HFFc6 (cell line): ENCODE measurements at regions not wholly inside any gene's neighbourhood (a gene's known extent, or its start where the extent isn't known, plus 50 kb on each side); places are given as distances from the start of the nearest gene placed in this dataset.

ENCODE experiments used
- DNase-seq: peaks from one replicate; pipeline ENCODE4 v3.0.0-alpha.2; 2018
- H3K27ac Mint-ChIP-seq: 2 replicates; pipeline ENCODE4 v1.8.0; 2020; ENCODE audit warnings: mild to moderate bottlenecking, mixed read lengths
- H3K27me3 Mint-ChIP-seq: 2 replicates; pipeline ENCODE4 v1.8.0; 2021; ENCODE audit warnings: mild to moderate bottlenecking, moderate library complexity, mixed read lengths; ENCODE audit not compliant: insufficient read depth
- H3K36me3 Mint-ChIP-seq: 2 replicates; pipeline ENCODE4 v1.8.0; 2021; ENCODE audit warnings: low read depth, mixed read lengths
- H3K4me1 Mint-ChIP-seq: 2 replicates; pipeline ENCODE4 v1.8.0; 2020; ENCODE audit warnings: low read depth, mixed read lengths
- H3K4me3 Mint-ChIP-seq: 2 replicates; pipeline ENCODE4 v1.8.0; 2020; ENCODE audit warnings: mild to moderate bottlenecking, moderate library complexity, mixed read lengths
- H3K9me3 Mint-ChIP-seq: 2 replicates; pipeline ENCODE4 v1.8.0; 2020; ENCODE audit warnings: mild to moderate bottlenecking, mixed read lengths
- CTCF ChIP-seq: fragments of 200-600 bp; sonication (generic); IDR thresholded peaks from 2 replicates; pipeline ENCODE4 v1.5.0; 2021; ENCODE audit warnings: antibody characterized with exemption, mild to moderate bottlenecking

- no peak for DNase-seq
- H3K4me1 Mint-ChIP-seq, result no peaks in the 10 kb centered on the region
- H3K4me3 Mint-ChIP-seq, result no peak overlapping the region
- H3K9me3 Mint-ChIP-seq, result peaks cover 59% of the 10 kb centered on the region
- H3K27ac Mint-ChIP-seq, result no peak overlapping the region
- TF ChIP-seq CTCF, result no peak
- no peaks in the 10 kb centered on the region for H3K27me3 Mint-ChIP-seq
- H3K36me3 Mint-ChIP-seq, result no peaks in the 10 kb centered on the region
Measured at GRCh38 chr2:6218926-6219325, 526.7 kb downstream of the SOX11 start.

- H3K9me3 Mint-ChIP-seq, result peaks cover 58% of the 10 kb centered on the region
- TF ChIP-seq CTCF, result no peak
- no peak overlapping the region for H3K4me3 Mint-ChIP-seq
- DNase-seq, result no peak
- H3K27ac Mint-ChIP-seq, result no peak overlapping the region
- H3K4me1 Mint-ChIP-seq, result no peaks in the 10 kb centered on the region
- no peaks in the 10 kb centered on the region; the same call in 1 of the 2 replicates for H3K36me3 Mint-ChIP-seq
- no peaks in the 10 kb centered on the region for H3K27me3 Mint-ChIP-seq
Measured at GRCh38 chr2:6219906-6220305, 527.7 kb downstream of the SOX11 start.

- no peak for TF ChIP-seq CTCF
- DNase-seq, result no peak
- no peak overlapping the region for H3K4me3 Mint-ChIP-seq
Measured at GRCh38 chr2:6222296-6222695, 530.1 kb downstream of the SOX11 start.

GRCh38 chr2:6224267-6224666 lies 532.1 kb downstream of the SOX11 start:
- no peaks in the 10 kb centered on the region for H3K4me1 Mint-ChIP-seq
- no peak overlapping the region for H3K4me3 Mint-ChIP-seq
- H3K9me3 Mint-ChIP-seq, result peaks cover 66% of the 10 kb centered on the region
- no peak overlapping the region for H3K27ac Mint-ChIP-seq
- DNase-seq, result no peak
- H3K27me3 Mint-ChIP-seq, result no peaks in the 10 kb centered on the region
- H3K36me3 Mint-ChIP-seq, result peaks cover 4% of the 10 kb centered on the region
- no peak for TF ChIP-seq CTCF

More at GRCh38 chr2:6222296-6222695, 530.1 kb downstream of the SOX11 start:
- Mint-ChIP-seq H3K9me3 (peaks cover 73% of the 10 kb centered on the region), H3K27me3 (no peaks in the 10 kb centered on the region), H3K27ac (no peak overlapping the region), H3K4me1 (no peaks in the 10 kb centered on the region), H3K36me3 (peaks cover under 1% of the 10 kb centered on the region)

GRCh38 chr2:6228251-6228650 lies 536.1 kb downstream of the SOX11 start:
- Mint-ChIP-seq H3K27ac (no peak overlapping the region), H3K9me3 (peaks cover 75% of the 10 kb centered on the region), H3K27me3 (no peaks in the 10 kb centered on the region), H3K4me1 (no peaks in the 10 kb centered on the region), H3K4me3 (no peak overlapping the region), H3K36me3 (peaks cover 4% of the 10 kb centered on the region)
- TF ChIP-seq CTCF, result no peak
- no peak for DNase-seq

GRCh38 chr2:6231166-6231565 lies 539.0 kb downstream of the SOX11 start:
- DNase-seq, result no peak
- no peaks in the 10 kb centered on the region for H3K27me3 Mint-ChIP-seq
- H3K9me3 Mint-ChIP-seq, result peaks cover 78% of the 10 kb centered on the region
- peaks cover 4% of the 10 kb centered on the region; the same call in 1 of the 2 replicates for H3K36me3 Mint-ChIP-seq
- no peak overlapping the region for H3K4me3 Mint-ChIP-seq
- no peaks in the 10 kb centered on the region for H3K4me1 Mint-ChIP-seq
- H3K27ac Mint-ChIP-seq, result no peak overlapping the region
- TF ChIP-seq CTCF, result no peak
